ENCODE measurements at regions not wholly inside any gene's neighbourhood (a gene's known extent, or its start where the extent isn't known, plus 50 kb on each side); places are given as distances from the start of the nearest gene placed in this dataset.

- TF ChIP-seq POLR2AphosphoS5 (IDR thresholded peaks at IDR 0.05) = no peak
- TF ChIP-seq, protein P1, sequence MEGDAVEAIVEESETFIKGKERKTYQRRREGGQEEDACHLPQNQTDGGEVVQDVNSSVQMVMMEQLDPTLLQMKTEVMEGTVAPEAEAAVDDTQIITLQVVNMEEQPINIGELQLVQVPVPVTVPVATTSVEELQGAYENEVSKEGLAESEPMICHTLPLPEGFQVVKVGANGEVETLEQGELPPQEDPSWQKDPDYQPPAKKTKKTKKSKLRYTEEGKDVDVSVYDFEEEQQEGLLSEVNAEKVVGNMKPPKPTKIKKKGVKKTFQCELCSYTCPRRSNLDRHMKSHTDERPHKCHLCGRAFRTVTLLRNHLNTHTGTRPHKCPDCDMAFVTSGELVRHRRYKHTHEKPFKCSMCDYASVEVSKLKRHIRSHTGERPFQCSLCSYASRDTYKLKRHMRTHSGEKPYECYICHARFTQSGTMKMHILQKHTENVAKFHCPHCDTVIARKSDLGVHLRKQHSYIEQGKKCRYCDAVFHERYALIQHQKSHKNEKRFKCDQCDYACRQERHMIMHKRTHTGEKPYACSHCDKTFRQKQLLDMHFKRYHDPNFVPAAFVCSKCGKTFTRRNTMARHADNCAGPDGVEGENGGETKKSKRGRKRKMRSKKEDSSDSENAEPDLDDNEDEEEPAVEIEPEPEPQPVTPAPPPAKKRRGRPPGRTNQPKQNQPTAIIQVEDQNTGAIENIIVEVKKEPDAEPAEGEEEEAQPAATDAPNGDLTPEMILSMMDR (IDR thresholded peaks at IDR 0.05) = no peak
Measured at GRCh38 chr5:120037451-120037850, 408.1 kb downstream of the FAM170A start.
